ENCODE measurements at regions not wholly inside any gene's neighbourhood (a gene's known extent, or its start where the extent isn't known, plus 50 kb on each side); places are given as distances from the start of the nearest gene placed in this dataset.

DNA sequence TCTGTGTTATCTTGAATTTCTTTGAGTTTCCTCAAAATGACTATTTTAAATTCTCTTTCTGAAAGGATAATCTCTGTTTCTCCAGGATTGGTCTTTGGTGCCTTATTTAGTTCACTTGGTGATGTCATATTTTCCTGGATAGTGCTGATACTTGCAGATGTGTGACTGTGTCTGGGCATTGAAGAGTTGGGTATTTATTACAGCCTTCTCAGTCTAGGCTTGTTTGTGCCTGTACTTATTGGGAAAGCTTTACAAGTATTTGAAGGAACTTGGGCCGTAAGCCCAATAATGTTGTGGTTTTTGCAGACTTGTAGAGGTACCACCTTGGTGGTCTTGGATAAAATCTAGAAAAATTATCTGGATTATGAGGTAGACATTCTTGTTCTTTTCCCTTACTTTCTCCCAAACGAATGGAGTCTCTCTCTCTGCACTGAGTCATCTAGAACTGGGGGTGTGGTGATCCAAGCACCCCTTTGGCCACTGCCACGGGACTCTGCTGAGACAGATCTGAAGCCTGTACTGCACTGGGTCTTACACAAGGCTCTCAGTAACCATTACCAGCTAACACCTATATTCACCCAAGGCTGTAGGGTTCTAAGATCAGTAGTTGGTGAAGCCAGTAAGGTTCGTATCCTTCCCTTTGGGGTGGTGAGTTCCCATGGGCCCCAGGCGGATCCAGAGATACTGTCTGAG is 703.7 kb upstream of the MGAT4C start:
- Mint-ChIP-seq H3K27ac (no peak overlapping the region), H3K4me3 (no peak overlapping the region), H3K27me3 (ENCODE audit: low read depth in 3 of 3) (peaks cover 0 to 1% (median 0%) of the 10 kb centered on the region in 3 donors), H3K4me1 (no peaks in the 10 kb centered on the region), H3K36me3 (no peaks in the 10 kb centered on the region), H3K9me3 (peaks cover 0 to 7% (median 1%) of the 10 kb centered on the region in 7 donors)
- Histone ChIP-seq H3K36me3 (replicated peaks in 1 of 2; ENCODE audit: control insufficient read depth in 1 of 2, insufficient read depth in 2 of 2, low read length in 2 of 2) (no peaks in the 10 kb centered on the region), H3K9ac (ENCODE audit: insufficient read depth, low read length, poor library complexity, severe bottlenecking) (no peak overlapping the region), H3K9me3 (replicated peaks in 1 of 2; ENCODE audit: control insufficient read depth in 1 of 2, insufficient read depth in 1 of 2, low read length in 2 of 2) (peaks cover 9 to 15% of the 10 kb centered on the region in 2 donors), H4K20me1 (ENCODE audit: insufficient read depth, low read length) (no peaks in the 10 kb centered on the region), H3K27me3 (ENCODE audit: control insufficient read depth in 2 of 2, insufficient read depth in 2 of 2, low read length in 2 of 2) (no peaks in the 10 kb centered on the region), H3K79me2 (ENCODE audit: insufficient read depth, low read length) (no peaks in the 10 kb centered on the region), H3K4me3 (replicated peaks in 1 of 3; ENCODE audit: low read depth in 2 of 3, low read length in 3 of 3) (no peak overlapping the region), H3K27ac (ENCODE audit: low read depth in 1 of 2, low read length in 2 of 2) (no peak overlapping the region), H2AFZ (ENCODE audit: insufficient read depth, low read depth, low read length, poor library complexity, severe bottlenecking) (no peak overlapping the region), H3K4me1 (ENCODE audit: control insufficient read depth in 1 of 2, insufficient read depth in 2 of 2, low read length in 2 of 2) (no peaks in the 10 kb centered on the region), H3K4me2 (replicated peaks; ENCODE audit: extremely low read depth, low read length, poor library complexity, severe bottlenecking) (no peak overlapping the region)
- WGBS (ENCODE audit: insufficient coverage) = 92% methylated on average over 2 of the region's 5 CpGs
- TF ChIP-seq, protein P1, sequence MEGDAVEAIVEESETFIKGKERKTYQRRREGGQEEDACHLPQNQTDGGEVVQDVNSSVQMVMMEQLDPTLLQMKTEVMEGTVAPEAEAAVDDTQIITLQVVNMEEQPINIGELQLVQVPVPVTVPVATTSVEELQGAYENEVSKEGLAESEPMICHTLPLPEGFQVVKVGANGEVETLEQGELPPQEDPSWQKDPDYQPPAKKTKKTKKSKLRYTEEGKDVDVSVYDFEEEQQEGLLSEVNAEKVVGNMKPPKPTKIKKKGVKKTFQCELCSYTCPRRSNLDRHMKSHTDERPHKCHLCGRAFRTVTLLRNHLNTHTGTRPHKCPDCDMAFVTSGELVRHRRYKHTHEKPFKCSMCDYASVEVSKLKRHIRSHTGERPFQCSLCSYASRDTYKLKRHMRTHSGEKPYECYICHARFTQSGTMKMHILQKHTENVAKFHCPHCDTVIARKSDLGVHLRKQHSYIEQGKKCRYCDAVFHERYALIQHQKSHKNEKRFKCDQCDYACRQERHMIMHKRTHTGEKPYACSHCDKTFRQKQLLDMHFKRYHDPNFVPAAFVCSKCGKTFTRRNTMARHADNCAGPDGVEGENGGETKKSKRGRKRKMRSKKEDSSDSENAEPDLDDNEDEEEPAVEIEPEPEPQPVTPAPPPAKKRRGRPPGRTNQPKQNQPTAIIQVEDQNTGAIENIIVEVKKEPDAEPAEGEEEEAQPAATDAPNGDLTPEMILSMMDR (IDR thresholded peaks at IDR 0.05) = no peak
- intact Hi-C loops (cut with micrococcal nuclease) = no loop called here
- DNase-seq = no peak

DNA sequence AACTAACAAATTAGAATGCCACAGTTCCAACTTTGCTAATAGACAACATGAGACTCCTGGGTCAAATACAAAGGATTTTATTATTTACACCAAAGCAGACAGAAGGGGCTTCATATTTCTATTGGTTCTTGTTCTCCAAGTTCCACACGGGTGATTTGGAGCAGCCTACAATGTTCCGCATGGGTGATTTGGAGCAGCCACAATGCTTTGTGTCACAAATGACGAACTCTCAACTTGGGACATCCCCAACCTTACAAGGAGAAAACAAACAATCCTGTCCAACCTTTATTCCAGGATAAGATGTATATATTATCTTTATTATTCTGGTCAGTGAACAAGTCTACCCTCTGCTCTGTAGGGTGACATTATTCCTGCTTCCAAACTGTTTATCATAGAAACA is 694.3 kb upstream of the MGAT4C start:
- Histone ChIP-seq H3K4me1 (ENCODE audit: control insufficient read depth in 1 of 2, insufficient read depth in 2 of 2, low read length in 2 of 2) (no peaks in the 10 kb centered on the region), H3K9ac (ENCODE audit: insufficient read depth, low read length, poor library complexity, severe bottlenecking) (no peak overlapping the region), H3K4me3 (replicated peaks in 1 of 3; ENCODE audit: low read depth in 2 of 3, low read length in 3 of 3) (no peak overlapping the region), H3K4me2 (replicated peaks; ENCODE audit: extremely low read depth, low read length, poor library complexity, severe bottlenecking) (no peak overlapping the region), H3K27ac (ENCODE audit: low read depth in 1 of 2, low read length in 2 of 2) (no peak overlapping the region), H2AFZ (ENCODE audit: insufficient read depth, low read depth, low read length, poor library complexity, severe bottlenecking) (no peak overlapping the region), H3K79me2 (ENCODE audit: insufficient read depth, low read length) (no peaks in the 10 kb centered on the region), H3K9me3 (replicated peaks in 1 of 2; ENCODE audit: control insufficient read depth in 1 of 2, insufficient read depth in 1 of 2, low read length in 2 of 2) (no peaks in the 10 kb centered on the region), H4K20me1 (ENCODE audit: insufficient read depth, low read length) (no peaks in the 10 kb centered on the region), H3K27me3 (ENCODE audit: control insufficient read depth in 2 of 2, insufficient read depth in 2 of 2, low read length in 2 of 2) (no peaks in the 10 kb centered on the region), H3K36me3 (replicated peaks in 1 of 2; ENCODE audit: control insufficient read depth in 1 of 2, insufficient read depth in 2 of 2, low read length in 2 of 2) (no peaks in the 10 kb centered on the region)
- Mint-ChIP-seq H3K27ac (no peak overlapping the region), H3K4me1 (no peaks in the 10 kb centered on the region), H3K9me3 (no peaks in the 10 kb centered on the region), H3K36me3 (no peaks in the 10 kb centered on the region), H3K4me3 (no peak overlapping the region), H3K27me3 (ENCODE audit: low read depth in 3 of 3) (no peaks in the 10 kb centered on the region)
- 80% methylated on average over 1 of the region's 3 CpGs for WGBS (ENCODE audit: insufficient coverage)
- DNase-seq = no peak
- TF ChIP-seq, protein P1 (IDR thresholded peaks at IDR 0.05) = no peak
- intact Hi-C loops (cut with micrococcal nuclease) = no loop called here

All from CD14-positive monocyte (primary cell).